ENCODE measurements at regions not wholly inside any gene's neighbourhood (a gene's known extent, or its start where the extent isn't known, plus 50 kb on each side); places are given as distances from the start of the nearest gene placed in this dataset.

DNA sequence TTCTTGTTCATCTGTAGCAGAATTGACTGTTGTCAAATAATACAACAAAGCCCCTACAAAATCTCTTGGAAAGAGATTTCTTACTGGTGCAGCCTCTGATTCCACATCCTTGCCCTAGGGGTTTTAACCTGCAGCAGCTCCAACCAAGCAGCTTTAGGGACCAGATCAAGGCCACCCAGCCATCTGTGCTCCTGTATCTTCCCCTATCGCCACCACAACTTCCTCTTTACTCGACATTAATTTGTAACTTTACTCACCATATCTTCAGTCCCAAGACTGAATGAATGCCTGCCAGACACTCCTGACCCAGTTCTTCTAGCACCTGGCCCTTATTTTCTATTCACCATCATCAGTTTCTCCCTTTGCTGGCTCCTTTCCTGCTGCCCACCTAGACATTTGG, 156.6 kb upstream of the IL12A start:
- Histone ChIP-seq H3K9me2 (replicated peaks; ENCODE audit: insufficient read depth) (no peaks in the 10 kb centered on the region), H3K79me2 (peaks cover 2% of the 10 kb centered on the region), H3K4me1 (ENCODE audit: insufficient read depth) (peaks cover 6% of the 10 kb centered on the region), H3K9me3 (ENCODE audit: low read depth) (no peaks in the 10 kb centered on the region), H3K36me3 (replicated peaks; ENCODE audit: insufficient read depth, low read depth) (no peaks in the 10 kb centered on the region), H3K27me3 (no peaks in the 10 kb centered on the region), H3K4me3 (no peak overlapping the region), H3K27ac (no peak overlapping the region), H2AFZ (no peak overlapping the region), H3K4me2 (no peak overlapping the region), H4K20me1 (ENCODE audit: insufficient read depth, poor library complexity, severe bottlenecking) (no peaks in the 10 kb centered on the region)
- no peak for DNase-seq (ENCODE audit: low spot score)
- WGBS (ENCODE audit: low lambda C conversion rate, missing lambda C conversion rate): 90% methylated on average over 2 of the region's 2 CpGs
- no peak for TF ChIP-seq EZH2 (IDR thresholded peaks at IDR 0.05; ENCODE audit: borderline replicate concordance)
- TF ChIP-seq EZH2phosphoT487 (IDR thresholded peaks at IDR 0.05; ENCODE audit: low read depth, severe bottlenecking, unreplicated experiment): no peak
- TF ChIP-seq, protein P1, sequence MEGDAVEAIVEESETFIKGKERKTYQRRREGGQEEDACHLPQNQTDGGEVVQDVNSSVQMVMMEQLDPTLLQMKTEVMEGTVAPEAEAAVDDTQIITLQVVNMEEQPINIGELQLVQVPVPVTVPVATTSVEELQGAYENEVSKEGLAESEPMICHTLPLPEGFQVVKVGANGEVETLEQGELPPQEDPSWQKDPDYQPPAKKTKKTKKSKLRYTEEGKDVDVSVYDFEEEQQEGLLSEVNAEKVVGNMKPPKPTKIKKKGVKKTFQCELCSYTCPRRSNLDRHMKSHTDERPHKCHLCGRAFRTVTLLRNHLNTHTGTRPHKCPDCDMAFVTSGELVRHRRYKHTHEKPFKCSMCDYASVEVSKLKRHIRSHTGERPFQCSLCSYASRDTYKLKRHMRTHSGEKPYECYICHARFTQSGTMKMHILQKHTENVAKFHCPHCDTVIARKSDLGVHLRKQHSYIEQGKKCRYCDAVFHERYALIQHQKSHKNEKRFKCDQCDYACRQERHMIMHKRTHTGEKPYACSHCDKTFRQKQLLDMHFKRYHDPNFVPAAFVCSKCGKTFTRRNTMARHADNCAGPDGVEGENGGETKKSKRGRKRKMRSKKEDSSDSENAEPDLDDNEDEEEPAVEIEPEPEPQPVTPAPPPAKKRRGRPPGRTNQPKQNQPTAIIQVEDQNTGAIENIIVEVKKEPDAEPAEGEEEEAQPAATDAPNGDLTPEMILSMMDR (IDR thresholded peaks at IDR 0.05; ENCODE audit: poor library complexity): no peak

DNA sequence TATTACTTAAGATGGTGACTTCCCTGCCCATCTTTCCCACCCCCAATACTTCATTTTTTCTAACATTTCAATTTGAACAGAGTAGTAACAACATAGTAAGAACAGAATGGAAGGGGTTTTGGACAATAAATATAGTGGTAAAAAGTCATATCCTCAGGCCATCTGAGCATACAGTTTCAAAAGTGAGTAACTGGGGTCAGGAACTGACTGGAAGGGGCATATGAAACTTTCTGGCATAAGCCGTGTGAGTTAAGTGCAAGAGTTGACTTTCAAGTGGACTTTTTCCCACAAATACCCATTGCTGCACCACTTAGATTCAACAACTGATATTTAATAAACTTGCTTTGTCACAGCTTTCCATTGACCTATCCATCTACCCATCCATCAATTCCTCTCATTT, 153.5 kb upstream of the IL12A start:
- H4K20me1 ChIP-seq (ENCODE audit: insufficient read depth, poor library complexity, severe bottlenecking): no peaks in the 10 kb centered on the region
- no peak overlapping the region for H3K4me2 ChIP-seq
- TF ChIP-seq EZH2phosphoT487 (IDR thresholded peaks at IDR 0.05; ENCODE audit: low read depth, severe bottlenecking, unreplicated experiment): no peak
- TF ChIP-seq, protein P1 (IDR thresholded peaks at IDR 0.05; ENCODE audit: poor library complexity): no peak
- TF ChIP-seq EZH2 (IDR thresholded peaks at IDR 0.05; ENCODE audit: borderline replicate concordance): no peak
- H3K36me3 ChIP-seq (replicated peaks; ENCODE audit: insufficient read depth, low read depth): no peaks in the 10 kb centered on the region
- no peak overlapping the region for H3K4me3 ChIP-seq
- H3K27me3 ChIP-seq: no peaks in the 10 kb centered on the region
- peaks cover 6% of the 10 kb centered on the region for H3K4me1 ChIP-seq (ENCODE audit: insufficient read depth)
- H3K27ac ChIP-seq: no peak overlapping the region
- H3K9me3 ChIP-seq (ENCODE audit: low read depth): no peaks in the 10 kb centered on the region
- no peak for DNase-seq (ENCODE audit: low spot score)
- H2AFZ ChIP-seq: no peak overlapping the region
- H3K9me2 ChIP-seq (replicated peaks; ENCODE audit: insufficient read depth): no peaks in the 10 kb centered on the region
- WGBS (ENCODE audit: low lambda C conversion rate, missing lambda C conversion rate): 91% methylated on average over 1 of the region's 1 CpG
- peaks cover 4% of the 10 kb centered on the region for H3K79me2 ChIP-seq

DNA sequence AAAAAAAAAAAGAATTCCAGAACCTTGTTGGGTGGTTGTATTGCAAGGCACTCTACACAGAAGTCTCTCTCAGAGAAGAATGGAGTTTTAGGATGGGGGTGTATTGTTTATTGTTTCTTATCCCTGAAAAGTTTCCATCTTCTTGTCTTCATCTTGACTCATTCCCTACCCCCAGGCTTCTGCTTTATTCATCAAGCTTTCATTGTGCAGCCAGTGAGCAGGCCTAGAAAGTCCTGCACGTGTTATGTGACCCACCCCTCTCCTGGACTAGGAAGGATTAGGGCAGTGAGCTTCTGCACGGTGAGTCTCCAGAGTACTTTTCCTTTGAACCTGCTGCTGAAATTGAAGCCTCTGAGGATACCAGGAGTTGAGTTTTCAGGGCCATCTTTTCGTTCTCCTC, 150.9 kb upstream of the IL12A start:
- Histone ChIP-seq H3K4me1 (ENCODE audit: insufficient read depth) (peaks cover 6% of the 10 kb centered on the region), H3K27me3 (no peaks in the 10 kb centered on the region), H3K9me2 (replicated peaks; ENCODE audit: insufficient read depth) (no peaks in the 10 kb centered on the region), H3K27ac (no peak overlapping the region), H3K36me3 (replicated peaks; ENCODE audit: insufficient read depth, low read depth) (no peaks in the 10 kb centered on the region), H3K9me3 (ENCODE audit: low read depth) (no peaks in the 10 kb centered on the region), H3K79me2 (peaks cover 9% of the 10 kb centered on the region), H3K4me3 (no peak overlapping the region), H4K20me1 (ENCODE audit: insufficient read depth, poor library complexity, severe bottlenecking) (no peaks in the 10 kb centered on the region), H2AFZ (no peak overlapping the region), H3K4me2 (no peak overlapping the region)
- 51% methylated on average over 3 of the region's 3 CpGs for WGBS (ENCODE audit: low lambda C conversion rate, missing lambda C conversion rate)
- TF ChIP-seq EZH2phosphoT487 (IDR thresholded peaks at IDR 0.05; ENCODE audit: low read depth, severe bottlenecking, unreplicated experiment) (no peak), EZH2 (IDR thresholded peaks at IDR 0.05; ENCODE audit: borderline replicate concordance) (no peak)
- TF ChIP-seq, protein P1 (IDR thresholded peaks at IDR 0.05; ENCODE audit: poor library complexity): no peak
- DNase-seq (ENCODE audit: low spot score): no peak

DNA sequence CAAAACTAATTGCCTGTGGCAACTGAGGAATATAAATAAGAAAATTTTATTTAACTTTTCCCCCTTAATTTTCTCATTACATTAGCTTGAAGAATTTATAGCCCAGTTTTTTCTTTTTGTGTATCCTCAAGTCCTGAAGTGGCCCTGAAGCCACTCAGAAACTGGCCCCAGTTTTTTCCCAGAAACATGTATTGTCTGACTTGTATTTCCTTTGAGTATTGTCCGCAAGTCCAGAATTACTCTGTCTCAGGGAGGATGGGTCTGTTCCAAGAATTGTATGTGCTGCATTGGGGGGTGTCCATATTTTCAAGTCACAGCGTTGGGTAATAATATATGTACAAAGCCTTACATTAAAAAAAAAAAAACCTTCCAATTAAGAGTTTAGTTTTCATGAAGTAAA, 149.7 kb upstream of the IL12A start:
- Histone ChIP-seq H3K79me2 (peaks cover 14% of the 10 kb centered on the region), H4K20me1 (ENCODE audit: insufficient read depth, poor library complexity, severe bottlenecking) (no peaks in the 10 kb centered on the region), H3K27ac (no peak overlapping the region), H2AFZ (no peak overlapping the region), H3K4me1 (ENCODE audit: insufficient read depth) (peaks cover 6% of the 10 kb centered on the region), H3K9me3 (ENCODE audit: low read depth) (no peaks in the 10 kb centered on the region), H3K4me2 (peak overlapping the region; percentile 73), H3K9me2 (replicated peaks; ENCODE audit: insufficient read depth) (no peaks in the 10 kb centered on the region), H3K4me3 (no peak overlapping the region), H3K36me3 (replicated peaks; ENCODE audit: insufficient read depth, low read depth) (no peaks in the 10 kb centered on the region), H3K27me3 (no peaks in the 10 kb centered on the region)
- TF ChIP-seq EZH2phosphoT487 (IDR thresholded peaks at IDR 0.05; ENCODE audit: low read depth, severe bottlenecking, unreplicated experiment) (no peak), EZH2 (IDR thresholded peaks at IDR 0.05; ENCODE audit: borderline replicate concordance) (no peak)
- TF ChIP-seq, protein P1 (IDR thresholded peaks at IDR 0.05; ENCODE audit: poor library complexity): no peak
- WGBS (ENCODE audit: low lambda C conversion rate, missing lambda C conversion rate): 94% methylated on average over 2 of the region's 2 CpGs
- DNase-seq (ENCODE audit: low spot score): no peak

All from hepatocyte (in vitro differentiated cells).